GM19239 (cell line): ENCODE measurements at regions not wholly inside any gene's neighbourhood (a gene's known extent, or its start where the extent isn't known, plus 50 kb on each side); places are given as distances from the start of the nearest gene placed in this dataset.

Experiments
- DNase-seq: peaks from one replicate; pipeline ENCODE4 v3.0.0; 2011; ENCODE audit warnings: low spot score; ENCODE audit not compliant: insufficient read length
- FAIRE-seq: peaks from 2 replicates; lab custom pipeline; 2011; peaks lifted over from hg19 to GRCh38; lab: Jason Lieb, UNC

- FAIRE-seq = no peak
- no peak for DNase-seq
These were observed 188.4 kb downstream of the ADAMTS15 start for GRCh38 chr11:130636722-130637464.

- no peak for FAIRE-seq
These were observed 189.1 kb downstream of the ADAMTS15 start for GRCh38 chr11:130637566-130637965.

DNA sequence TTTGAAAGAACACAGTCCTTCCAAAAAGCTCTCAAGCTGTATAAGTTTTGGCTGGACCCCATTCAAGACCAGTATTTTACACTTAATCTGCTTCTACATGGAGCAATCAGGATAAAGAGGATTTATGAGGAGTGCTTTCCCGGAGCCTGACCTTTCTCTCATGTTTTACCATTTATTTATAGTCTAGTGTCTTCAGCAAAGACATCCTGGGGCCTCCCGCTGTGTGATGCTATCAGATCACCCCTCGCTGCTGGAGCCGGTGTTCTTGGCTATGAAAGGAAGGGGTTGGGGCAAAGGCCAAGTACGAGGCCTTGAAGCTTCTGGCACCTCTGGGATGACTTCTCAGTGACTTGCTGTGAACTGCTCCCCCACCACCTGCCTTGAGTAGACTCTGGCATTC is 189.6 kb downstream of the ADAMTS15 start:
- DNase-seq = no peak
- FAIRE-seq = no peak

More at GRCh38 chr11:130637566-130637965, 189.1 kb downstream of the ADAMTS15 start:
- no peak for DNase-seq

DNA sequence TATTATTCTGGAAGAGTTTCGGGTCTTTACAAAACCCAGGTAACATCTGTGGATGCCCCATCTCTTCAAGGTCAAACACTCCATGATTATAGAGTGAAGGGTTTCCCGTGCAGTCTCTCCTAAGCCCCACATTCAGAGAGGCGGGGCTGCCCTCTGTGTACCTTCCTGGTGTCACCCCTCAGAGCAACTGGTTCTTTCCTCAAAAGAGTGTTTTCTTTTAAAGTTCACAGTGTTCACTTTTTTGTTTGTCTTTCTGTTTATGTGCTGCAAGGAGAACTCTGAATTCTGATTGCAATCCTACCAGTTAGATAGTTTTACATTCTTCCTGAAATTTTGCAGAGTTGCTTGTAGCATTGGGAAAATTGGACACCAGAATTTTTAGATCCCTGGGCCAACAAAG is 190.2 kb downstream of the ADAMTS15 start:
- no peak for DNase-seq
- no peak for FAIRE-seq

DNA sequence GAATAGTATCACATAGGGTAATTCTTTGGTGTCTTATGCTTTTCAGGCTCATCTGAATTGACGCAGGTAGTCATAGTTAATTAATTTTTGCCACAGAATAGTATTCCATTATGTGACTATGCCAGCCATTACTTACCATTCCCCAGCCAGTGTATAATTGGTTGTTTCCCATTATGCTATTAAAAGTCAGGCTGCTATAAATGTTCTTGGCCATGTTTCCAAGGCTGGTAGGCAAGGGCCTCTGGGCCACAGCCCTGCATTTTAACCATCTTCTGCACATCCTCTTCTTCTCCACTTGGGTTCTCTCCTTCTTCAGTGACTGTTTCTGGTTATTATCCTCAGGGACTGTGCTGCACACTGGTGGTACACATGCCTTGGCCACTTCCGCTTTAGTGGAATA is 190.9 kb downstream of the ADAMTS15 start:
- FAIRE-seq = no peak
- no peak for DNase-seq

- no peak for DNase-seq
- no peak for FAIRE-seq
These were observed 192.1 kb downstream of the ADAMTS15 start for GRCh38 chr11:130640526-130640925.

DNA sequence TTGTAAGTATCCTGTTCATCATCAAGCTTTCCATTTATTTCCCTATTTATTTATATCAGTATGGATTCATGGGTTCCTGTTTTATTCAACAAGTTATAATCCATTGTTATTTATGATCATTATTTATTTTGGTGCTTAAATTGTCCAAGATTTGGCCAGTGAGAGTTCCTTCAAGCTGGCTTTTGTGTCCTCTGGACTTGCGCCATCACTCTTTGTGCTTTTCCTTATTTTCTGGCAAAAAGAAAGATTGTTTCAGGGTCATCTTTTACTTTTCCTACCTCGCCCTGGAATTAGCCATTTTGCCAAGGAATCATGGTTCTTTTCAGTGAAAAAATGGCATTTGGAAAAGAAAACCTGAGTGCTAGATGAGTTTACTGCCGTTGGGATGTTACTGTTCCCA is 193.4 kb downstream of the ADAMTS15 start:
- DNase-seq = no peak
- FAIRE-seq = no peak

GRCh38 chr11:130642994-130643393 is 194.5 kb downstream of the ADAMTS15 start:
- FAIRE-seq (no peak), DNase-seq (no peak)

GRCh38 chr11:130644187-130644586 is 195.7 kb downstream of the ADAMTS15 start:
- FAIRE-seq (no peak), DNase-seq (no peak)

DNA sequence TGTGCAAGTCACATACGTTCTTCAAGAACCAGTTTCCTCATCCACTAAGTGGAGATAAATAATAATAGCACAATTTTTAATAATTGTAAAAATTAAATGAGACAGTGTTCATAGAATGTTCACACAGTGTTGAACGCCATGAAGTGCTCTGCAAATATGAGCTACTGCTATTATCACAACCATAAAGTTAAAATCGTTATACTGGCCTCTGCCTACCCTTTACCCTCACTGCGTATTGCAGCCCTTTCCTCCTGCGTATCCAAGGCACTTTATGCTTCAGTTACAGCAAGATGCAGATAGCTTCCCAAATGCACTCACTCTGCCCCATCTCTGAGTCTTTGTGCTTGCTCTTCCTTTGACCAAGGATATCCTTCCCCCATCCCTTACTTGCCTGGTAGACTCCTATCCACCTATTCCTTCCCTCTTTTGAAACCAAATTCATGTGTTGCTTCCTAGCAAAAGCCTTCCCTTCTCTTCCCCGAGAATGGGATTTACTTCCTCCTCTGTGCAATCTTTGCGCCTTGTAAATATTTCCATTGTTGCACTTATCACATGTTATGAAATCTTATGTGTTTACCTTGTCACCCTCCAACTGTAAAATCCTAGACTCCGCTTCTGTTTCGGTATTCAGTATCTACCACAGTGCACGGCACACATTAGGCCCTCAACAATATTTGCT is 196.9 kb downstream of the ADAMTS15 start:
- DNase-seq (no peak), FAIRE-seq (no peak)

GRCh38 chr11:130645843-130646197 is 197.4 kb downstream of the ADAMTS15 start:
- no peak for DNase-seq
- FAIRE-seq = no peak

- FAIRE-seq (no peak), DNase-seq (no peak)
These were observed 198.4 kb downstream of the ADAMTS15 start for GRCh38 chr11:130646881-130647280.

GRCh38 chr11:130647371-130647770 is 198.9 kb downstream of the ADAMTS15 start:
- FAIRE-seq = no peak

DNA sequence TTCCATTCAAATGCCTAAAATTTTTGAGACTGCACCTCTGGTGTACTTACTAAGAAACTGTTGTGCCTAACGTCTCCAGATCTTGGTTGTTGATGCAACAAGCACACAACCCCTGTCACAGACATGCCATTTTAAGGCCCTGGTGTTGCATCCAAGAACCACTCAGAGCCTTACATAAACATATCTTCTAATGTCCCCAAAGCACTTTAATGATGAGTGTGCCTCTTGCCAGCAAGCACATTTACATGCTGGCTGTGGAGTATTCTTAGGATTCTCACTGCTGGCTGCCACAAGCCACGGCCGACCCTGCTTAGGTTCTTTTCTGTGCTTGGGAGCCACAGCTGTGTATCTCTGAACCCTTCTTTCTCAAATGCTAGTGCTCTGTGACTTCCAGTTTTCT is 201.4 kb downstream of the ADAMTS15 start:
- FAIRE-seq (no peak), DNase-seq (no peak)

More at GRCh38 chr11:130647371-130647770, 198.9 kb downstream of the ADAMTS15 start:
- no peak for DNase-seq

DNA sequence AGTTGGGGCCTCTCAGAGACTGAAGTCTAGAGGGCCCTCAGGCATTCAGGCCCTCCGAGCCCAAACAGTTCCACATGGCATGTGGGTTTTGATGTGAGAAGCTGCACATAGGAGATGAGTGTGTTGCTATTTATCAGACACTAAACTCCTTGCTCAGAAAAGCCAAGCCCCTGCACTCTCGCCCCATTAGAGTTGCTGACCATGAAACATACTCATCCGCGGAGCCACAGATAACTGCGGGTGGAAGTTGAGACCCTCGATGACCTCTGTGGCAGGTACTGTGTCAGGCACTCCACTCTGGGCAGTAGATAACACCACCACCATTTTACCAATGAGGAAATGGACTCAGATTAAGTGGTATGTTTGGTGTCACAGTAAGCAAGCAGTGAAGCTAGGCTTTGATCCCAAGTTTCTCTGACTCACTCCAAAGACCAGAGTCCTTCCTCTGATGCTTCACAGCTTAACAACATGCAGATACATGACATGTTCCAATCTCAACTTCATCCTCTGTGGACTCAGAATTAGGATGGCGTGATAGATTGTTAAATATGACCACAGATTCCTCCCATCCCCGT is 202.1 kb downstream of the ADAMTS15 start:
- DNase-seq (no peak), FAIRE-seq (no peak)

DNA sequence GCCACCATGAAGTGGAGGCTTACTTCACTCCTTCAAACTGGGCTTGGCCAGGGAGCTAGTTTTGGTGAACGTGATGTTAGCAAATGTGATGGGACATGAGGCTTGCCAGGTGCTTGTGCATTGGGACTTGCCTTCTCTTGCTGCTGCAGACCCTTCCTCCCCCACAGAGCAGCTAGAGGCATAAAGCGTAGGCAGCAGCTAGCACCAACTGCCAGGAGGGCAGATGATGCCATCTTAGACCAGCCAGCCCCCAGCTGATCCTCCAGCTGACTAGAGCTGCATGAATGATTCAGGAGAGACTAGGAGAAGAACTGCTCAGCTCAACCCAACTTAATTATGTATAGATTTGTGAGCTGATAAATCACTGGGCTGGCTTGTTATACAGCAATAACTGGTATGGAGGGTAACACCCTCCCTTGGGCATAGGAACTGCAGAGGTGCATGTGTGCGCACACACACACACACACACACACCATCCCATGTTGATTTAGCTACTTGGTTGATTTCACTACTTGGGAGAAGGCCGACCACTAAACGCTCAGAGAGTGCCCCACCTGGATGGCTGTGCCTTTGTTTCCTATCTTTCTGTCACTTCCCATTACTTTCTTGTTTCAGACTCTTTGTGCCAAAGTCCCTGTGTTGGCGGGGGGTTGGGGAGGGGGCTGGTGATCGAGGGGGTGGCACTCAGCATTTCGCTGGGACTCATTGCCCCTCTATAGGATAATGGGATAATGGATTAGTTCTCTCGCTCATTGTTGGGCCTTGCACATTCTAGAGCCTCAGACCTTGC is 202.8 kb downstream of the ADAMTS15 start:
- DNase-seq (no peak), FAIRE-seq (no peak)

- no peak for FAIRE-seq
- no peak for DNase-seq
These were observed 204.4 kb downstream of the ADAMTS15 start for GRCh38 chr11:130652671-130653335.

DNA sequence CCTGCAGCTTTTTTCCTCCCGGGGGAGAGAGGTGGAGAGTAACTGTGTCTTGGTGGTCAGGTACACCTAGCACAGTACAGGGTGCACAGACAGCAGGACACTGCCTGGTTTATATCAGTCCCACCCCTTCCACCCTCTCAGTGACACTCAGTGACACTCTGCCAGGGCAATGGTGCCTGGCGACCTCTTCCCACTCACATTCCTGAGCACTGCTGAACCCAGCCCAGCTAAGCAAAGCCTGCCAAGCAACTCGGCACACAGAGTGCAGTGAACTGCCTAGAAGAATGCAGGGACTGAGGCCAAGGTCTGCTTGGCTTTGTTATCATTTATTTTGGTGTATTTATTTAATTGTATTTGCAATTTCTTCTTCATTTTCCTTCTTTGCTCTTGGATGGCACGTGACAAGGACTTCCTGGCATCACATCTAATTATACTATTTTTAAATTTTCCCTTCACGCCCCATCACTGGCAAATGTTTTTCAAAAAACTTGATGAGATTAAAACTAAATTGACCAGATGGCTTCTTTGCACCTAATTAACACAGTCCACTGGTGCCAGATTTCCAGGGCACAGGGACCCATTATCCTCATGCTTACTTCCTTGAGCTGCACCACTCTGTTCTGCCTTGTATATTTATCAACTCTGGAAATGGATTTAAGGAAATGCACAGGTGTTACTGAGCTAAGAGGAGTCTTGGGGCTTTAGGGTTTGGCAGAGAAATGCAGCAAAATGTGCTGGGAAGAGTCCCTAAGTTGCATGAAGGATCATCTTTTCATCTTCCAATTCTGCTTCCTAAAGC is 205.6 kb downstream of the ADAMTS15 start:
- no peak for FAIRE-seq
- no peak for DNase-seq

DNA sequence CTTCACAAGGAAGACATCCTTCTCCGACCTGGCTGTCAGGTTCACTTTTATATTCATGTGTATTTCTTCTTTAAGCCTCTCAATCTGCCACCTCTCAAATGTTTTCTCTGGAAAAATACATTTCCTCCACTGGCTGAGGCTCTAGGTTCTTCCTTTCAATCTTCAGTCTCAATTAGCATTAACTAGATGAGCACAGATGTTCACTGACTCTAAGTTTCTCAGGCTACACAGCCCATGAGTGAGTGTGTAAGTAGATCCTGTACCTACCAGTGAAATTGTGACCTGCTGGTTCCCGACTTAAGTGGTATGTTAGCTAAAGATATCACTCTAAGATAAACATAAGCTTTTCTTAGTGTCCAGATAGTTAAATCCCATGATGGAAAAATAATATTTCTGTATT is 206.9 kb downstream of the ADAMTS15 start:
- no peak for FAIRE-seq
- DNase-seq = no peak
